ENCODE measurements at regions not wholly inside any gene's neighbourhood (a gene's known extent, or its start where the extent isn't known, plus 50 kb on each side); places are given as distances from the start of the nearest gene placed in this dataset.

GRCh38 chr2:188039307-188039706, 252.4 kb upstream of the GULP1 start:
- Mint-ChIP-seq H3K4me1 (peaks cover 11% of the 10 kb centered on the region), H3K27ac (no peak overlapping the region), H3K9me3 (peaks cover 6% of the 10 kb centered on the region; the same call in 2 of the 3 replicates), H3K27me3 (ENCODE audit: insufficient read depth, low read depth, poor library complexity) (peaks cover 8% of the 10 kb centered on the region), H3K36me3 (ENCODE audit: low read depth) (peaks cover 14% of the 10 kb centered on the region), H3K4me3 (no peak overlapping the region)
- Histone ChIP-seq H4K20me1 (replicated peaks; ENCODE audit: insufficient read depth) (no peaks in the 10 kb centered on the region), H2AFZ (no peak overlapping the region), H3K27ac (ENCODE audit: low read depth) (no peak overlapping the region), H3K9me2 (ENCODE audit: insufficient read depth) (no peaks in the 10 kb centered on the region), H3K79me2 (replicated peaks; ENCODE audit: insufficient read depth) (peaks cover 47% of the 10 kb centered on the region), H3K4me2 (no peak overlapping the region), H3F3A (replicated peaks; ENCODE audit: low read depth) (no peaks in the 10 kb centered on the region), H3K27me3 (ENCODE audit: insufficient read depth) (no peaks in the 10 kb centered on the region), H3K4me1 (ENCODE audit: insufficient read depth) (peaks cover 13% of the 10 kb centered on the region), H3K4me3 (no peak overlapping the region), H3K36me3 (ENCODE audit: insufficient read depth) (peaks cover 28% of the 10 kb centered on the region)
- no peak for TF ChIP-seq EZH2phosphoT487 (IDR thresholded peaks at IDR 0.05; ENCODE audit: unreplicated experiment)
- no peak for TF ChIP-seq REST (IDR thresholded peaks at IDR 0.05; ENCODE audit: unreplicated experiment)
- no peak for TF ChIP-seq CTCF (conservative IDR thresholded peaks at IDR 0.05; ENCODE audit: low read depth in 2 of 2)
- TF ChIP-seq ZNF331 (CRISPR knock-in tag; IDR thresholded peaks at IDR 0.05; ENCODE audit: low read depth), result no peak
- TF ChIP-seq POLR2AphosphoS5 (IDR thresholded peaks at IDR 0.05; ENCODE audit: low read depth), result no peak
- TF ChIP-seq NANOG (IDR thresholded peaks at IDR 0.05; ENCODE audit: borderline replicate concordance), result no peak
- no peak for TF ChIP-seq CREB1 (CRISPR knock-in tag; IDR thresholded peaks at IDR 0.05; ENCODE audit: low read depth)
- no peak for TF ChIP-seq STAT1 (IDR thresholded peaks at IDR 0.05; ENCODE audit: unreplicated experiment)
- TF ChIP-seq EZH2 (IDR thresholded peaks at IDR 0.05; ENCODE audit: low read depth, unreplicated experiment), result no peak
- no peak for TF ChIP-seq ZNF114 (CRISPR knock-in tag; IDR thresholded peaks at IDR 0.05)
- no peak for TF ChIP-seq JUNB (IDR thresholded peaks at IDR 0.05; ENCODE audit: unreplicated experiment)
- no peak for TF ChIP-seq ZNF462 (CRISPR knock-in tag; IDR thresholded peaks at IDR 0.05)
- ATAC-seq, result no peak
- DNase-seq (ENCODE audit: low spot score), result no peak
